Medulla oblongata (tissue), 1 donor: ENCODE measurements at regions not wholly inside any gene's neighbourhood (a gene's known extent, or its start where the extent isn't known, plus 50 kb on each side); places are given as distances from the start of the nearest gene placed in this dataset.

Experiments
- DNase-seq: peaks from one replicate; pipeline ENCODE4 v3.0.0-alpha.2; 2015; ENCODE audit errors: extremely low spot score

GRCh38 chr6:170483413-170483812 lies 69.7 kb downstream of the PSMB1 start:
- no peak for DNase-seq

- DNase-seq = peak; percentile 64
These were observed 72.9 kb downstream of the PSMB1 start for GRCh38 chr6:170480050-170480692.

- peak; percentile 57 for DNase-seq
These were observed 76.7 kb downstream of the PSMB1 start for GRCh38 chr6:170476360-170476759.

- DNase-seq = no peak
These were observed 78.0 kb downstream of the PSMB1 start for GRCh38 chr6:170475118-170475517.

GRCh38 chr6:170473801-170474200 lies 79.3 kb downstream of the PSMB1 start:
- no peak for DNase-seq

- DNase-seq = peak; percentile 10
These were observed 79.8 kb downstream of the PSMB1 start for GRCh38 chr6:170473301-170473717.

GRCh38 chr6:170471491-170471890 lies 81.6 kb downstream of the PSMB1 start:
- DNase-seq = peak; percentile 50

- no peak for DNase-seq
These were observed 82.4 kb downstream of the PSMB1 start for GRCh38 chr6:170470734-170471133.

- DNase-seq = no peak
These were observed 88.6 kb downstream of the PSMB1 start for GRCh38 chr6:170464524-170464979.

- no peak for DNase-seq
These were observed 89.0 kb downstream of the PSMB1 start for GRCh38 chr6:170464080-170464479.

- DNase-seq = no peak
These were observed 89.9 kb downstream of the PSMB1 start for GRCh38 chr6:170463101-170463721.

- DNase-seq = no peak
These were observed 90.6 kb downstream of the PSMB1 start for GRCh38 chr6:170462366-170463020.

- DNase-seq = no peak
These were observed 91.3 kb downstream of the PSMB1 start for GRCh38 chr6:170461556-170462365.

GRCh38 chr6:170461111-170461510 lies 92.0 kb downstream of the PSMB1 start:
- no peak for DNase-seq

GRCh38 chr6:170460641-170461040 lies 92.5 kb downstream of the PSMB1 start:
- DNase-seq = no peak

- no peak for DNase-seq
These were observed 93.7 kb downstream of the PSMB1 start for GRCh38 chr6:170459451-170459850.

GRCh38 chr6:170456886-170457698 lies 96.0 kb downstream of the PSMB1 start:
- DNase-seq = no peak
